HL-60 (cell line): ENCODE measurements at regions not wholly inside any gene's neighbourhood (a gene's known extent, or its start where the extent isn't known, plus 50 kb on each side); places are given as distances from the start of the nearest gene placed in this dataset.

ENCODE experiments used
- POLR2AphosphoS5 ChIP-seq: IDR thresholded peaks from 2 replicates; pipeline ENCODE4 v1.6.1; 2012; ENCODE audit warnings: low read depth
- SPI1 ChIP-seq: IDR thresholded peaks from 2 replicates; pipeline ENCODE4 v1.6.1; 2012; ENCODE audit warnings: low read depth, mild to moderate bottlenecking, borderline replicate concordance
- TF ChIP-seq, protein P1 (sequence below): IDR thresholded peaks from one replicate; pipeline ENCODE4 v1.5.1; 2011; ENCODE audit warnings: low read length, control low read depth, inconsistent platforms; ENCODE audit not compliant: insufficient read depth
- TF ChIP-seq, protein P2 (sequence below): IDR thresholded peaks from 2 replicates; pipeline ENCODE4 v1.6.1; 2012; ENCODE audit warnings: low read depth; ENCODE audit not compliant: insufficient replicate concordance

DNA sequence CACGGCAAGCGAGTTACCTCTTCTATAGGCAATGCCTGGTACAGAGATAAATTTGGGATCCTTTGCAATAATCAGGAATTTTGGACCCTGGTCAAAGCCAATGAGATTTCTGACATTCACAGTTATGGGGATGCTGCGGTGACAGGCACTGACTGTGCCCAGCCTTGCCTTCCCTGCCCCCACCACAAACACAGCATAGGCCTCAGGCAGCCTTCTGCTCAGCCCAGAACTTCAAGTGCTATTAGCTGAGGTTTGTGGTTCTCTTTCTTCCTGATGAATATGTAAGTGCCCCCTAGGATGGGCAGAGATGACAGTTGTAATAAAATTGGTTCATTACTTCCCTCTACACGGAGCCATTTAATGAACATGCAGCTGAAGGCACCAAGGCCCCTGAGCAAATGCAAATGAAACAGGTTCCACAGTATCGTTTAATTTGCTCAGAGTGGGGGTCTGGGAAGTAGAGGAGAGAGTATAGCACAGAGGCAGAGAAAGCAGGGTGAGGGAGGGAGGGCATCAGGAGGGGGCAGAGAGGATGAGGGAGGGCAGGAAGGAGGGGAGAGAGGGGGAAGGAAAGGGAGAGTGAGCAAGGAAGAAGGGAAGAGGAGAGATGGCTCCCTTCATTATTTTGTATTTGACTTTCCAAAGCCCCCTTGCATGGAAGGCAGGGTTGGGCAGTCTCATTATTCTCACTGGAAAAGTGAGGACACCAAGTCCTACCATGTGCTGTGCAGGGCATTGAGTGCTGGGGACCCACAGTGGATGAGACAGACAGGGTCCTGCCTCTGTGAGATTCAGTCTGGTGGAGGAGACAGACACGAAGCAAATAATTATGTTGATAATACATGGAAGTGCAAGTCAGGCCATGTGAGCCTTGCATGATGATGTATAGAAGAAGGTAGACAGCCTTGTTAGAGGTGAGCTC lies 513.0 kb downstream of the PTPRU start:
- TF ChIP-seq POLR2AphosphoS5 (no peak), SPI1 (no peak)
- TF ChIP-seq, protein P1, sequence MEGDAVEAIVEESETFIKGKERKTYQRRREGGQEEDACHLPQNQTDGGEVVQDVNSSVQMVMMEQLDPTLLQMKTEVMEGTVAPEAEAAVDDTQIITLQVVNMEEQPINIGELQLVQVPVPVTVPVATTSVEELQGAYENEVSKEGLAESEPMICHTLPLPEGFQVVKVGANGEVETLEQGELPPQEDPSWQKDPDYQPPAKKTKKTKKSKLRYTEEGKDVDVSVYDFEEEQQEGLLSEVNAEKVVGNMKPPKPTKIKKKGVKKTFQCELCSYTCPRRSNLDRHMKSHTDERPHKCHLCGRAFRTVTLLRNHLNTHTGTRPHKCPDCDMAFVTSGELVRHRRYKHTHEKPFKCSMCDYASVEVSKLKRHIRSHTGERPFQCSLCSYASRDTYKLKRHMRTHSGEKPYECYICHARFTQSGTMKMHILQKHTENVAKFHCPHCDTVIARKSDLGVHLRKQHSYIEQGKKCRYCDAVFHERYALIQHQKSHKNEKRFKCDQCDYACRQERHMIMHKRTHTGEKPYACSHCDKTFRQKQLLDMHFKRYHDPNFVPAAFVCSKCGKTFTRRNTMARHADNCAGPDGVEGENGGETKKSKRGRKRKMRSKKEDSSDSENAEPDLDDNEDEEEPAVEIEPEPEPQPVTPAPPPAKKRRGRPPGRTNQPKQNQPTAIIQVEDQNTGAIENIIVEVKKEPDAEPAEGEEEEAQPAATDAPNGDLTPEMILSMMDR = no peak
- TF ChIP-seq, protein P2, sequence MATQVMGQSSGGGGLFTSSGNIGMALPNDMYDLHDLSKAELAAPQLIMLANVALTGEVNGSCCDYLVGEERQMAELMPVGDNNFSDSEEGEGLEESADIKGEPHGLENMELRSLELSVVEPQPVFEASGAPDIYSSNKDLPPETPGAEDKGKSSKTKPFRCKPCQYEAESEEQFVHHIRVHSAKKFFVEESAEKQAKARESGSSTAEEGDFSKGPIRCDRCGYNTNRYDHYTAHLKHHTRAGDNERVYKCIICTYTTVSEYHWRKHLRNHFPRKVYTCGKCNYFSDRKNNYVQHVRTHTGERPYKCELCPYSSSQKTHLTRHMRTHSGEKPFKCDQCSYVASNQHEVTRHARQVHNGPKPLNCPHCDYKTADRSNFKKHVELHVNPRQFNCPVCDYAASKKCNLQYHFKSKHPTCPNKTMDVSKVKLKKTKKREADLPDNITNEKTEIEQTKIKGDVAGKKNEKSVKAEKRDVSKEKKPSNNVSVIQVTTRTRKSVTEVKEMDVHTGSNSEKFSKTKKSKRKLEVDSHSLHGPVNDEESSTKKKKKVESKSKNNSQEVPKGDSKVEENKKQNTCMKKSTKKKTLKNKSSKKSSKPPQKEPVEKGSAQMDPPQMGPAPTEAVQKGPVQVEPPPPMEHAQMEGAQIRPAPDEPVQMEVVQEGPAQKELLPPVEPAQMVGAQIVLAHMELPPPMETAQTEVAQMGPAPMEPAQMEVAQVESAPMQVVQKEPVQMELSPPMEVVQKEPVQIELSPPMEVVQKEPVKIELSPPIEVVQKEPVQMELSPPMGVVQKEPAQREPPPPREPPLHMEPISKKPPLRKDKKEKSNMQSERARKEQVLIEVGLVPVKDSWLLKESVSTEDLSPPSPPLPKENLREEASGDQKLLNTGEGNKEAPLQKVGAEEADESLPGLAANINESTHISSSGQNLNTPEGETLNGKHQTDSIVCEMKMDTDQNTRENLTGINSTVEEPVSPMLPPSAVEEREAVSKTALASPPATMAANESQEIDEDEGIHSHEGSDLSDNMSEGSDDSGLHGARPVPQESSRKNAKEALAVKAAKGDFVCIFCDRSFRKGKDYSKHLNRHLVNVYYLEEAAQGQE = no peak
